Gastroesophageal sphincter (tissue), 4 donors: ENCODE measurements at regions not wholly inside any gene's neighbourhood (a gene's known extent, or its start where the extent isn't known, plus 50 kb on each side); places are given as distances from the start of the nearest gene placed in this dataset.

Source experiments
- ATAC-seq: fragments of 150-250 bp; one replicate; pipeline ENCODE4 v1.9.1; 2016; ENCODE audit warnings: mild to moderate bottlenecking, moderate library complexity
- H3K27ac ChIP-seq, 4 donors: fragments of 200-600 bp; sonication (generic) in 3 of 4; 1 replicate in 3 of 4; 2 replicates in 1 of 4; pipeline ENCODE4 v1.5.1; 2016 to 2019
- H3K27me3 ChIP-seq: fragments of 200-600 bp; sonication (generic); one replicate; pipeline ENCODE4 v1.5.1; 2019
- H3K36me3 ChIP-seq, 2 donors: fragments of 200-600 bp; sonication (generic); one replicate each; pipeline ENCODE4 v1.5.1; 2019; ENCODE audit warnings: control low read depth in 1 of 2
- H3K4me1 ChIP-seq, 3 donors: fragments of 200-600 bp; sonication (generic); 1 replicate in 2 of 3; 2 replicates in 1 of 3; pipeline ENCODE4 v1.5.1; 2016 to 2019; ENCODE audit warnings: control low read depth in 2 of 3
- H3K4me3 ChIP-seq, 2 donors: fragments of 200-600 bp; sonication (generic); one replicate each; pipeline ENCODE4 v1.5.1; 2019; ENCODE audit warnings: mild to moderate bottlenecking in 1 of 2, moderate library complexity in 1 of 2
- H3K9me3 ChIP-seq, 3 donors: fragments of 200-600 bp; sonication (generic); one replicate each; pipeline ENCODE4 v1.5.1; 2017 to 2019; ENCODE audit warnings: control low read depth in 2 of 3
- CTCF ChIP-seq, 4 experiments: fragments of 200-600 bp in 2 of 4; fragments of 450-650 bp in 2 of 4; sonication (generic) in 1 of 4; IDR thresholded peaks; one replicate each; pipeline ENCODE4 v1.5.1; 2017 to 2019; ENCODE audit warnings: antibody characterized with exemption in 4 of 4, mild to moderate bottlenecking in 2 of 4, moderate library complexity in 2 of 4
- EP300 ChIP-seq: sonication (generic); formaldehyde crosslinking; IDR thresholded peaks from one replicate; pipeline ENCODE4 v1.6.1; 2017; ENCODE audit warnings: antibody characterized with exemption, mild to moderate bottlenecking
- POLR2A ChIP-seq, 2 donors: fragments of 450-650 bp; IDR thresholded peaks; one replicate each; pipeline ENCODE4 v1.6.1; 2017; ENCODE audit warnings: antibody characterized with exemption in 2 of 2, mild to moderate bottlenecking in 2 of 2, moderate library complexity in 1 of 2
- POLR2AphosphoS5 ChIP-seq: sonication (generic); formaldehyde crosslinking; IDR thresholded peaks from one replicate; pipeline ENCODE4 v1.6.1; 2017; ENCODE audit warnings: antibody characterized with exemption
- WGBS, 2 donors: methylation state at CpG; one replicate each; pipeline ENCODE4 v1.1.5; 2018; ENCODE audit warnings: low coverage in 1 of 2; 5-methylcytosine and 5-hydroxymethylcytosine counted together

GRCh38 chr1:217311269-217311668, 319.6 kb downstream of the GPATCH2 start:
- Histone ChIP-seq H3K27me3 (no peaks in the 10 kb centered on the region), H3K36me3 (no peaks in the 10 kb centered on the region), H3K4me1 (peaks cover 0 to 3% (median 0%) of the 10 kb centered on the region in 3 donors), H3K27ac (no peak overlapping the region), H3K4me3 (no peak overlapping the region), H3K9me3 (no peaks in the 10 kb centered on the region)
- no peak for ATAC-seq
- WGBS, 2 donors: 100% methylated on average over 2 of the region's 2 CpGs; no CpG with 5 or more reads in 1 of the 2 donors
- TF ChIP-seq CTCF (IDR thresholded peaks at IDR 0.05) (no peak), POLR2A (IDR thresholded peaks at IDR 0.05) (no peak), EP300 (no peak)

- Histone ChIP-seq H3K4me3 (no peak overlapping the region), H3K36me3 (no peaks in the 10 kb centered on the region), H3K27ac (no peak overlapping the region), H3K9me3 (no peaks in the 10 kb centered on the region), H3K27me3 (no peaks in the 10 kb centered on the region), H3K4me1 (peaks cover 0 to 10% (median 2%) of the 10 kb centered on the region in 3 donors)
- TF ChIP-seq CTCF (IDR thresholded peaks at IDR 0.05) (no peak), POLR2AphosphoS5 (no peak), EP300 (no peak), POLR2A (IDR thresholded peaks at IDR 0.05) (no peak)
- no peak for ATAC-seq
- 100% methylated on average over 1 of the region's 1 CpG for WGBS, 2 donors
Measured at GRCh38 chr1:217281332-217281731, 349.6 kb downstream of the GPATCH2 start.

GRCh38 chr1:217275655-217276398, 355.1 kb downstream of the GPATCH2 start:
- H3K27me3 ChIP-seq: no peaks in the 10 kb centered on the region
- TF ChIP-seq CTCF (IDR thresholded peaks at IDR 0.05) (no peak), POLR2A (IDR thresholded peaks at IDR 0.05) (no peak), POLR2AphosphoS5 (peak; percentile 50)
- peak overlapping the region; percentile 70 to 87 (median 78) for H3K27ac ChIP-seq
- peak; percentile 82 for ATAC-seq
- no peaks in the 10 kb centered on the region for H3K36me3 ChIP-seq
- peaks cover 0 to 39% (median 10%) of the 10 kb centered on the region in 3 donors for H3K4me1 ChIP-seq
- H3K9me3 ChIP-seq: no peaks in the 10 kb centered on the region
- H3K4me3 ChIP-seq: no peak overlapping the region
- 5 to 30% methylated on average over 6 of the region's 6 CpGs for WGBS, 2 donors

GRCh38 chr1:217274927-217275654, 355.8 kb downstream of the GPATCH2 start:
- WGBS, 2 donors: 21 to 44% methylated on average over 2 of the region's 2 CpGs
- Histone ChIP-seq H3K27ac (peak overlapping the region; percentile 70 to 87 (median 78)), H3K36me3 (no peaks in the 10 kb centered on the region), H3K9me3 (no peaks in the 10 kb centered on the region), H3K4me3 (no peak overlapping the region), H3K4me1 (peaks cover 0 to 45% (median 12%) of the 10 kb centered on the region in 3 donors), H3K27me3 (no peaks in the 10 kb centered on the region)
- no peak for ATAC-seq
- no peak for TF ChIP-seq EP300
- no peak for TF ChIP-seq POLR2A (IDR thresholded peaks at IDR 0.05)
- TF ChIP-seq POLR2AphosphoS5: no peak
- no peak for TF ChIP-seq CTCF (IDR thresholded peaks at IDR 0.05)

- H3K4me1 ChIP-seq: peaks cover 0 to 51% (median 12%) of the 10 kb centered on the region in 3 donors
- TF ChIP-seq POLR2A (IDR thresholded peaks at IDR 0.05) (no peak), CTCF (IDR thresholded peaks at IDR 0.05) (no peak), EP300 (no peak), POLR2AphosphoS5 (no peak)
- H3K9me3 ChIP-seq: no peaks in the 10 kb centered on the region
- no peaks in the 10 kb centered on the region for H3K27me3 ChIP-seq
- no peak overlapping the region for H3K4me3 ChIP-seq
- H3K27ac ChIP-seq: no peak overlapping the region
- no peak for ATAC-seq
- no peaks in the 10 kb centered on the region for H3K36me3 ChIP-seq
Measured at GRCh38 chr1:217274416-217274815, 356.5 kb downstream of the GPATCH2 start.
